ENCODE measurements at regions not wholly inside any gene's neighbourhood (a gene's known extent, or its start where the extent isn't known, plus 50 kb on each side); places are given as distances from the start of the nearest gene placed in this dataset.
"Not testable (repeated sequence)": the region's sequence is repeated elsewhere in the genome, so short reads cannot be mapped to it uniquely, and the experiment has no call there.

- no peak for DNase-seq
- H3K36me3 Mint-ChIP-seq, result peaks cover 0 to 7% of the 10 kb centered on the region in 2 donors
- H3K4me1 Mint-ChIP-seq, result no peaks in the 10 kb centered on the region
- ATAC-seq (ENCODE audit: low read depth in 2 of 2), result no peak
- no peak overlapping the region for H3K27ac Mint-ChIP-seq
- H3K4me3 Mint-ChIP-seq, result no peak overlapping the region
- peaks cover 0 to 9% (median 5%) of the 10 kb centered on the region in 7 donors for H3K9me3 Mint-ChIP-seq
- no peaks in the 10 kb centered on the region for H3K27me3 Mint-ChIP-seq
Measured at GRCh38 chr9:32142074-32142473, 242.4 kb upstream of the ACO1 start.

GRCh38 chr9:32148553-32148952, 235.9 kb upstream of the ACO1 start:
- peaks cover 2 to 18% (median 6%) of the 10 kb centered on the region in 7 donors for H3K9me3 Mint-ChIP-seq
- ATAC-seq (ENCODE audit: low read depth in 2 of 2), result not testable (repeated sequence)

GRCh38 chr9:32161209-32161608, 223.2 kb upstream of the ACO1 start:
- Mint-ChIP-seq H3K27me3 (no peaks in the 10 kb centered on the region), H3K4me3 (no peak overlapping the region), H3K4me1 (no peaks in the 10 kb centered on the region), H3K27ac (no peak overlapping the region), H3K9me3 (no peaks in the 10 kb centered on the region), H3K36me3 (no peaks in the 10 kb centered on the region)
- no peak for ATAC-seq (ENCODE audit: low read depth in 2 of 2)
- DNase-seq, result no peak

More at GRCh38 chr9:32148553-32148952, 235.9 kb upstream of the ACO1 start:
- H3K36me3 Mint-ChIP-seq, H3K27me3 Mint-ChIP-seq, DNase-seq, H3K27ac Mint-ChIP-seq, H3K4me3 Mint-ChIP-seq, H3K4me1 Mint-ChIP-seq: not testable (repeated sequence)

- DNase-seq, result no peak
- ATAC-seq (ENCODE audit: low read depth in 2 of 2), result no peak
- Mint-ChIP-seq H3K9me3 (no peaks in the 10 kb centered on the region), H3K27me3 (no peaks in the 10 kb centered on the region), H3K4me3 (no peak overlapping the region), H3K27ac (no peak overlapping the region), H3K4me1 (no peaks in the 10 kb centered on the region), H3K36me3 (no peaks in the 10 kb centered on the region)
Measured at GRCh38 chr9:32161720-32162119, 222.7 kb upstream of the ACO1 start.

- not testable (repeated sequence) for ATAC-seq (ENCODE audit: low read depth in 2 of 2); H3K9me3 Mint-ChIP-seq; H3K4me1 Mint-ChIP-seq; H3K27ac Mint-ChIP-seq; H3K27me3 Mint-ChIP-seq; H3K4me3 Mint-ChIP-seq; DNase-seq; H3K36me3 Mint-ChIP-seq
Measured at GRCh38 chr9:32166316-32166715, 218.1 kb upstream of the ACO1 start.

- Mint-ChIP-seq H3K4me1 (no peaks in the 10 kb centered on the region), H3K9me3 (peaks cover 0 to 12% (median 0%) of the 10 kb centered on the region in 7 donors), H3K27me3 (no peaks in the 10 kb centered on the region), H3K27ac (no peak overlapping the region), H3K4me3 (no peak overlapping the region), H3K36me3 (no peaks in the 10 kb centered on the region)
- no peak for ATAC-seq (ENCODE audit: low read depth in 2 of 2)
- no peak for DNase-seq
Measured at GRCh38 chr9:32171339-32171738, 213.1 kb upstream of the ACO1 start.

GRCh38 chr9:32172256-32172655, 212.2 kb upstream of the ACO1 start:
- DNase-seq (no peak), ATAC-seq (ENCODE audit: low read depth in 2 of 2) (no peak)
- Mint-ChIP-seq H3K4me1 (no peaks in the 10 kb centered on the region), H3K27ac (no peak overlapping the region), H3K9me3 (peaks cover 0 to 12% (median 0%) of the 10 kb centered on the region in 7 donors), H3K36me3 (no peaks in the 10 kb centered on the region), H3K27me3 (no peaks in the 10 kb centered on the region), H3K4me3 (no peak overlapping the region)

- Mint-ChIP-seq H3K27me3 (no peaks in the 10 kb centered on the region), H3K4me1 (no peaks in the 10 kb centered on the region), H3K4me3 (no peak overlapping the region), H3K36me3 (no peaks in the 10 kb centered on the region), H3K27ac (no peak overlapping the region), H3K9me3 (peaks cover 0 to 12% (median 0%) of the 10 kb centered on the region in 7 donors)
- ATAC-seq (ENCODE audit: low read depth in 2 of 2) (no peak), DNase-seq (no peak)
Measured at GRCh38 chr9:32177396-32177795, 207.0 kb upstream of the ACO1 start.

GRCh38 chr9:32180597-32180996, 203.8 kb upstream of the ACO1 start:
- Mint-ChIP-seq H3K27ac (no peak overlapping the region), H3K27me3 (no peaks in the 10 kb centered on the region), H3K4me3 (no peak overlapping the region), H3K4me1 (no peaks in the 10 kb centered on the region), H3K9me3 (peaks cover 0 to 4% (median 0%) of the 10 kb centered on the region in 7 donors), H3K36me3 (no peaks in the 10 kb centered on the region)
- DNase-seq (no peak), ATAC-seq (ENCODE audit: low read depth in 2 of 2) (no peak)

- Mint-ChIP-seq H3K36me3 (no peaks in the 10 kb centered on the region), H3K4me3 (no peak overlapping the region), H3K4me1 (no peaks in the 10 kb centered on the region), H3K27ac (no peak overlapping the region), H3K9me3 (peaks cover 0 to 2% (median 0%) of the 10 kb centered on the region in 7 donors), H3K27me3 (no peaks in the 10 kb centered on the region)
- ATAC-seq (ENCODE audit: low read depth in 2 of 2), result no peak
- DNase-seq, result no peak
Measured at GRCh38 chr9:32200241-32200640, 184.2 kb upstream of the ACO1 start.

GRCh38 chr9:32200896-32201295, 183.5 kb upstream of the ACO1 start:
- no peak for DNase-seq
- no peak for ATAC-seq (ENCODE audit: low read depth in 2 of 2)
- Mint-ChIP-seq H3K9me3 (peaks cover 0 to 2% (median 0%) of the 10 kb centered on the region in 7 donors), H3K27me3 (no peaks in the 10 kb centered on the region), H3K4me1 (no peaks in the 10 kb centered on the region), H3K36me3 (no peaks in the 10 kb centered on the region), H3K27ac (no peak overlapping the region), H3K4me3 (no peak overlapping the region)

- H3K27me3 Mint-ChIP-seq; ATAC-seq (ENCODE audit: low read depth in 2 of 2); DNase-seq; H3K36me3 Mint-ChIP-seq; H3K27ac Mint-ChIP-seq; H3K4me1 Mint-ChIP-seq; H3K4me3 Mint-ChIP-seq: not testable (repeated sequence)
- peaks cover 0 to 13% (median 2%) of the 10 kb centered on the region in 7 donors for H3K9me3 Mint-ChIP-seq
Measured at GRCh38 chr9:32209164-32209563, 175.3 kb upstream of the ACO1 start.

GRCh38 chr9:32218100-32218767, 166.2 kb upstream of the ACO1 start:
- DNase-seq, result no peak
- H3K9me3 Mint-ChIP-seq, result peaks cover 0 to 14% (median 5%) of the 10 kb centered on the region in 7 donors
- no peak for ATAC-seq (ENCODE audit: low read depth in 2 of 2)
- peaks cover 0 to 4% of the 10 kb centered on the region in 2 donors for H3K36me3 Mint-ChIP-seq
- no peak overlapping the region for H3K27ac Mint-ChIP-seq
- no peak overlapping the region for H3K4me3 Mint-ChIP-seq
- peaks cover 0 to 4% (median 0%) of the 10 kb centered on the region in 3 donors for H3K27me3 Mint-ChIP-seq
- H3K4me1 Mint-ChIP-seq, result no peaks in the 10 kb centered on the region

- no peak overlapping the region for H3K4me3 Mint-ChIP-seq
- no peaks in the 10 kb centered on the region for H3K4me1 Mint-ChIP-seq
- peaks cover 0 to 4% (median 0%) of the 10 kb centered on the region in 3 donors for H3K27me3 Mint-ChIP-seq
- peak overlapping the region in 1 of 6 donors; percentile 33 for H3K27ac Mint-ChIP-seq
- ATAC-seq (ENCODE audit: low read depth in 2 of 2) (no peak), DNase-seq (no peak)
- H3K36me3 Mint-ChIP-seq, result peaks cover 0 to 4% of the 10 kb centered on the region in 2 donors
- peaks cover 0 to 4% (median 2%) of the 10 kb centered on the region in 7 donors for H3K9me3 Mint-ChIP-seq
Measured at GRCh38 chr9:32220750-32221149, 163.7 kb upstream of the ACO1 start.

All from naive B cell (primary cell).